ENCODE measurements at regions not wholly inside any gene's neighbourhood (a gene's known extent, or its start where the extent isn't known, plus 50 kb on each side); places are given as distances from the start of the nearest gene placed in this dataset.

- TF ChIP-seq, protein P1, sequence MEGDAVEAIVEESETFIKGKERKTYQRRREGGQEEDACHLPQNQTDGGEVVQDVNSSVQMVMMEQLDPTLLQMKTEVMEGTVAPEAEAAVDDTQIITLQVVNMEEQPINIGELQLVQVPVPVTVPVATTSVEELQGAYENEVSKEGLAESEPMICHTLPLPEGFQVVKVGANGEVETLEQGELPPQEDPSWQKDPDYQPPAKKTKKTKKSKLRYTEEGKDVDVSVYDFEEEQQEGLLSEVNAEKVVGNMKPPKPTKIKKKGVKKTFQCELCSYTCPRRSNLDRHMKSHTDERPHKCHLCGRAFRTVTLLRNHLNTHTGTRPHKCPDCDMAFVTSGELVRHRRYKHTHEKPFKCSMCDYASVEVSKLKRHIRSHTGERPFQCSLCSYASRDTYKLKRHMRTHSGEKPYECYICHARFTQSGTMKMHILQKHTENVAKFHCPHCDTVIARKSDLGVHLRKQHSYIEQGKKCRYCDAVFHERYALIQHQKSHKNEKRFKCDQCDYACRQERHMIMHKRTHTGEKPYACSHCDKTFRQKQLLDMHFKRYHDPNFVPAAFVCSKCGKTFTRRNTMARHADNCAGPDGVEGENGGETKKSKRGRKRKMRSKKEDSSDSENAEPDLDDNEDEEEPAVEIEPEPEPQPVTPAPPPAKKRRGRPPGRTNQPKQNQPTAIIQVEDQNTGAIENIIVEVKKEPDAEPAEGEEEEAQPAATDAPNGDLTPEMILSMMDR (IDR thresholded peaks at IDR 0.05) = no peak
- TF ChIP-seq POLR2A (IDR thresholded peaks at IDR 0.05) = no peak
Observed at GRCh38 chr4:77314697-77315096, 157.7 kb downstream of the CCNG2 start.
